GM13976 (cell line): ENCODE measurements at regions not wholly inside any gene's neighbourhood (a gene's known extent, or its start where the extent isn't known, plus 50 kb on each side); places are given as distances from the start of the nearest gene placed in this dataset.

Experiments
- DNase-seq: peaks from one replicate; pipeline ENCODE4 v3.0.0; 2012; ENCODE audit warnings: low spot score
- CTCF ChIP-seq: IDR thresholded peaks from 2 replicates; pipeline ENCODE4 v1.5.1; 2012; ENCODE audit warnings: borderline replicate concordance, mild to moderate bottlenecking; ENCODE audit not compliant: insufficient read depth; ENCODE audit errors: extremely low read depth, missing control alignments, control extremely low read depth
- in situ Hi-C: fragments of 300-500 bp; cut with MboI; formaldehyde crosslinking; loops from one replicate; pipeline ENCODE4 v1.12.0; 2022; ENCODE audit warnings: low sequenced_read_pairs, mixed read lengths, inconsistent platforms; ENCODE audit not compliant: unreplicated experiment

DNA sequence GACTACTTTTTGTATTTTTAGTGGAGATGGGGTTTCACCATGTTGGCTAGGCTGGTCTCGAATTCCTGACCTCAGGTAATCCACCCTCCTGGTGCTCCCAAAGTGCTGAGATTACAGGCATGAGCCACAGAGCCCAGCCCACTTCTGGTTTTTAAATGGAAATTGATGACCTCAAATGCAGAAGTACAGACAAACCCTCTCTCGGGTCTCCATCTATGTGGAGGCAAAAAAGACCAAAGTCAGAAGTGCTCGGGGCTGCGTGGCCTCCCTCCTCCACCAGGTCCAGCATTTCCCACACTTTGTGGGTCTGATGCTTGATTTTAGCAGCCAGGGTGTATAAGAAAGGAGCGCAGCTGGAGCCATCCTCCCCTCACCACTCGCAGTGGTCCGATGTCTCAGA lies 187.3 kb upstream of the AUTS2 start:
- DNase-seq = no peak
- in situ Hi-C loops = no loop called here
- TF ChIP-seq CTCF = no peak

- TF ChIP-seq CTCF = no peak
- in situ Hi-C loops = no loop called here
- no peak for DNase-seq
These were observed 186.8 kb upstream of the AUTS2 start for GRCh38 chr7:69411466-69411865.

GRCh38 chr7:69412331-69413146 lies 185.7 kb upstream of the AUTS2 start:
- in situ Hi-C loops = no loop called here
- peak; percentile 58 for DNase-seq
- TF ChIP-seq CTCF = no peak

DNA sequence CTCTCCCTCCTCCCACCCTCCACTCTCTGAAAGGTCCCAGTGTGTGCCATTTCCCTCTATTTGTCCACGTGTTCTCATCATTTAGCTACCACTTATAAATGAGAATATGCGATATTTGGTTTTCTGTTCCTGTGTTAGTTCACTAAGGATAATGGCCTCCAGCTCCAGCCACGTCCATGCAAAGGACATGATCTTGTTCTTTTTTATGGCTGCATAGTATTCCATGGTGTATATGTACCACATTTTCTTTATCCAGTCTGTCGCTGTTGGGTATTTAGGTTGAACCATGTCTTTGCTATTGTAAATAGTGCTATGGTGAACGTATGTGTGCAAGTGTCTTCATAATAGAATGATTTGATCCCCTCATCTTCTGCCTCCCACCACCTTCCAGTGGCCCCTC lies 183.7 kb upstream of the AUTS2 start:
- TF ChIP-seq CTCF = no peak
- DNase-seq = no peak
- in situ Hi-C loops = no loop called here

DNA sequence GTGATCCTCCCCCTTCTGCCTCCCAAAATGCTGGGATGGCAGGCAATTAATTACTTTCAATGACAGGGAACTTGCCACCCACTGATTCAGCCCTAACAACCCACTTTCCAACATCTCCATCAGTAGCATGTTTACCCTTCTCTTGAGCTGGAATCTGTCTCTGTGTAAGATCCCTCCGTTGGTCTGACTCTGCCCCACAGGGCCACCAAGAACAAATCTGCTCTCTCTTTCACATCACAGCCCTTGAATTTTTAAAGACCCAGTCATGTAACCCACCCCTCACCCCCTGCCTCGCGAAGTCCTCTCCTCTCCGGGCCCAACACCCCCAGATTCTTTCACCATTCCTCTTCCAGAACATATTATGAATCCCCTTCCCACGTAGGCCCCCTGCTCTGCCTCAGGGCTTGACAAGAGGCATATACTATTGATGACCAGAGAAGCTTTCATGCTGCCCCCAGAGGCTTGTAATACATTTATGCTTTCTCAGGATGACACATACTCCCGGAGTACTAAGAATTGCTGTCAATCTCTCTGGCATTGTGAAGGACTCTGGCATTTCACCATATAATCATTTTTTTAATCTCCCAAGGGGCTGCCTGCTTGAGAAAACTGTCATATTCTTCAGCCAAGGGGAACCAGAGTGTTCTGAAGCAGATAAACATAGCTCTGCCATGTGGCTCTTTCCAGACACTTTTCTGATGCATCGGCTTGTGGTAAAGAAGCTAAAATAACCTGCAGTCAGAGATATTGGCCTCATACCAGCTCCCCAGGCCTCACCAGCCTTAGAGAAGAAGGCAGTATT lies 179.2 kb upstream of the AUTS2 start:
- no peak for DNase-seq
- in situ Hi-C loops = no loop called here
- TF ChIP-seq CTCF = no peak

DNA sequence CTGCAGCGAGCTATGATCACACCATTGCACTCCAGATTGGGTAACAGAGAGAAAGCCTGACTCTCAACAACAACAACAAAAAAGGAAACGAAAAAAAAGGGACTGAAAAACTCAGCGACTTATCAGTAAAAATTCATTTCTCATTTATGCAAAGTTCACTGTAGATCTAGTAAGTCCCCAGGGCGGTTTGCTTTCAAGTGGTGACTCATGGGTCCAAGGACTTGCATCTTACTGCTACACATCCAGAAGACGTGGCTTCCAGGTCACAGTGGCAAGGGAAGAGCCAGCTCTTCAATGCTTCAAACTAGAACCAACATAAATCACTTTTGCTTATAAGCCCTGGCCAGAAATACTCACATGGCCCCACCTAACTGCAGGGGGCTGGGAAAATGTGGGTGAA lies 178.3 kb upstream of the AUTS2 start:
- DNase-seq = no peak
- in situ Hi-C loops = no loop called here
- TF ChIP-seq CTCF = no peak
